H9 (cell line): ENCODE measurements at regions not wholly inside any gene's neighbourhood (a gene's known extent, or its start where the extent isn't known, plus 50 kb on each side); places are given as distances from the start of the nearest gene placed in this dataset.

Experiments
- DNase-seq: peaks from one replicate; pipeline ENCODE4 v3.0.0-alpha.2; 2017
- H2AFZ ChIP-seq: one replicate; pipeline ENCODE4 v1.6.1; 2013; ENCODE audit warnings: mild to moderate bottlenecking, low read length, control low read depth, moderate library complexity
- H2AK5ac ChIP-seq: 2 replicates; pipeline ENCODE4 v1.6.1; 2013; ENCODE audit warnings: low read length, control low read depth, mixed read lengths; ENCODE audit not compliant: insufficient read length
- H2BK120ac ChIP-seq: one replicate; pipeline ENCODE4 v1.6.1; 2013; ENCODE audit warnings: low read depth, mild to moderate bottlenecking, low read length, control low read depth, inconsistent platforms; ENCODE audit not compliant: poor library complexity, severe bottlenecking
- H2BK12ac ChIP-seq: 2 replicates; pipeline ENCODE4 v1.6.1; 2013; ENCODE audit warnings: low read length, control low read depth, mixed read lengths, low read depth; ENCODE audit not compliant: insufficient read length
- H2BK15ac ChIP-seq: 2 replicates; pipeline ENCODE4 v1.6.1; 2013; ENCODE audit warnings: low read depth, low read length, control low read depth
- H2BK20ac ChIP-seq: one replicate; pipeline ENCODE4 v1.6.1; 2013; ENCODE audit warnings: low read depth, mild to moderate bottlenecking, low read length, control low read depth, inconsistent platforms; ENCODE audit not compliant: poor library complexity, severe bottlenecking
- H2BK5ac ChIP-seq: 2 replicates; pipeline ENCODE4 v1.6.1; 2013; ENCODE audit warnings: low read length, control low read depth, mixed read lengths; ENCODE audit not compliant: insufficient read length
- H3K14ac ChIP-seq: 2 replicates; pipeline ENCODE4 v1.6.1; 2013; ENCODE audit warnings: low read length, control low read depth; ENCODE audit not compliant: insufficient read depth
- H3K18ac ChIP-seq: 2 replicates; pipeline ENCODE4 v1.6.1; 2013; ENCODE audit warnings: low read depth, mild to moderate bottlenecking, mixed read lengths, low read length, control low read depth; ENCODE audit not compliant: insufficient read length
- H3K23ac ChIP-seq: 2 replicates; pipeline ENCODE4 v1.6.1; 2013; ENCODE audit warnings: low read length, control low read depth, mixed read lengths, low read depth; ENCODE audit not compliant: insufficient read length
- H3K23me2 ChIP-seq: 2 replicates; pipeline ENCODE4 v1.6.1; 2013; ENCODE audit warnings: low read depth, mild to moderate bottlenecking, mixed read lengths, low read length, control low read depth; ENCODE audit not compliant: insufficient read length, poor library complexity, severe bottlenecking
- H3K27ac ChIP-seq: 2 replicates; pipeline ENCODE4 v1.5.1; 2013; ENCODE audit warnings: low read length, control low read depth, mixed read lengths, low read depth; ENCODE audit not compliant: insufficient read length
- H3K27me3 ChIP-seq: 2 replicates; pipeline ENCODE4 v1.6.1; 2013; ENCODE audit warnings: low read length, control low read depth, inconsistent platforms; ENCODE audit not compliant: insufficient read depth
- H3K4ac ChIP-seq: 2 replicates; pipeline ENCODE4 v1.6.1; 2013; ENCODE audit warnings: low read depth, mild to moderate bottlenecking, control low read depth, inconsistent platforms, low read length, moderate library complexity
- H3K4me1 ChIP-seq: 2 replicates; pipeline ENCODE4 v1.6.1; 2013; ENCODE audit warnings: low read length, control low read depth, inconsistent platforms; ENCODE audit not compliant: insufficient read depth
- H3K4me2 ChIP-seq: 2 replicates; pipeline ENCODE4 v1.6.1; 2013; ENCODE audit warnings: low read length, control low read depth, mixed read lengths; ENCODE audit not compliant: insufficient read length, insufficient read depth
- H3K56ac ChIP-seq: 2 replicates; pipeline ENCODE4 v1.6.1; 2013; ENCODE audit warnings: low read depth, mild to moderate bottlenecking, mixed read lengths, low read length, control low read depth; ENCODE audit not compliant: insufficient read length
- H3K79me1 ChIP-seq: 2 replicates; pipeline ENCODE4 v1.6.1; 2013; ENCODE audit warnings: low read depth, mild to moderate bottlenecking, moderate library complexity, low read length, control low read depth, inconsistent platforms; ENCODE audit not compliant: insufficient read depth, poor library complexity, severe bottlenecking
- H3K79me2 ChIP-seq: 2 replicates; pipeline ENCODE4 v1.6.1; 2013; ENCODE audit warnings: low read length, control low read depth, inconsistent platforms; ENCODE audit not compliant: insufficient read depth
- H3K9ac ChIP-seq: 2 replicates; pipeline ENCODE4 v1.6.1; 2013; ENCODE audit warnings: low read length, control low read depth, mixed read lengths; ENCODE audit not compliant: insufficient read length; ENCODE audit errors: extremely low read depth
- H3K9me3 ChIP-seq: one replicate; pipeline ENCODE4 v1.6.1; 2013; ENCODE audit warnings: low read depth, low read length, inconsistent platforms; ENCODE audit not compliant: control insufficient read depth
- H3T11ph ChIP-seq: one replicate; pipeline ENCODE4 v1.6.1; 2013; ENCODE audit warnings: mild to moderate bottlenecking, low read length, control low read depth, inconsistent platforms
- H4K20me1 ChIP-seq: one replicate; pipeline ENCODE4 v1.6.1; 2013; ENCODE audit not compliant: control insufficient read depth, insufficient read length, insufficient read depth
- H4K5ac ChIP-seq: 2 replicates; pipeline ENCODE4 v1.6.1; 2013; ENCODE audit warnings: low read depth, mild to moderate bottlenecking, mixed read lengths, low read length, control low read depth; ENCODE audit not compliant: insufficient read length
- H4K8ac ChIP-seq: replicated peaks from 2 replicates; pipeline ENCODE4 v1.6.1; 2013; ENCODE audit warnings: low read length, control low read depth, mixed read lengths, low read depth; ENCODE audit not compliant: insufficient read length
- H4K91ac ChIP-seq: 2 replicates; pipeline ENCODE4 v1.6.1; 2013; ENCODE audit warnings: low read depth, mild to moderate bottlenecking, moderate library complexity, mixed read lengths, low read length, control low read depth; ENCODE audit not compliant: insufficient read length
- H3K27ac Mint-ChIP-seq, 3 experiments: 2 replicates in 2 of 3; 3 replicates in 1 of 3; pipeline ENCODE4 v1.8.0; 2020 to 2021; ENCODE audit warnings: mixed read lengths in 3 of 3, mild to moderate bottlenecking in 1 of 3, moderate library complexity in 1 of 3
- H3K27me3 Mint-ChIP-seq: 2 replicates; pipeline ENCODE4 v1.8.0; 2021; ENCODE audit warnings: low read depth, mild to moderate bottlenecking, moderate library complexity, mixed read lengths
- H3K36me3 Mint-ChIP-seq, 3 experiments: 2 replicates in 2 of 3; 3 replicates in 1 of 3; pipeline ENCODE4 v1.8.0; 2020 to 2021; ENCODE audit warnings: low read depth in 3 of 3, mixed read lengths in 3 of 3; ENCODE audit not compliant: insufficient read depth in 1 of 3
- H3K4me1 Mint-ChIP-seq, 2 experiments: 2 replicates each; pipeline ENCODE4 v1.8.0; 2020; ENCODE audit warnings: mixed read lengths in 2 of 2
- H3K4me3 Mint-ChIP-seq, 2 experiments: 2 replicates in 1 of 2; 3 replicates in 1 of 2; pipeline ENCODE4 v1.8.0; 2020 to 2021; ENCODE audit warnings: mild to moderate bottlenecking in 2 of 2, mixed read lengths in 2 of 2, moderate library complexity in 1 of 2
- H3K9me3 Mint-ChIP-seq, 2 experiments: 2 replicates in 1 of 2; 3 replicates in 1 of 2; pipeline ENCODE4 v1.8.0; 2020; ENCODE audit warnings: mild to moderate bottlenecking in 2 of 2, mixed read lengths in 2 of 2, moderate library complexity in 1 of 2
- CTCF ChIP-seq: fragments of 200-600 bp; sonication (generic); conservative IDR thresholded peaks from 3 replicates; pipeline ENCODE4 v1.8.0; 2021; ENCODE audit warnings: antibody characterized with exemption, mild to moderate bottlenecking
- WGBS: extraction: QIAGEN DNeasy Blood & Tissue Kit; methylation state at CpG from one replicate; pipeline ENCODE4 v1.1.7; 2013; ENCODE audit warnings: missing lambda C conversion rate, low lambda C conversion rate, mixed read lengths; ENCODE audit not compliant: insufficient read length; ENCODE audit errors: extremely low coverage; 5-methylcytosine and 5-hydroxymethylcytosine counted together

- Histone ChIP-seq H4K5ac (no peak overlapping the region), H2AK5ac (no peak overlapping the region), H3K23ac (no peak overlapping the region), H3K9ac (no peak overlapping the region), H2BK15ac (no peak overlapping the region), H2BK5ac (no peak overlapping the region), H3K18ac (no peak overlapping the region), H3K27me3 (no peaks in the 10 kb centered on the region), H3K79me2 (no peaks in the 10 kb centered on the region), H4K91ac (no peak overlapping the region), H3K56ac (no peak overlapping the region), H4K8ac (no peak overlapping the region), H3T11ph (no peak overlapping the region), H3K4ac (no peak overlapping the region), H2BK12ac (no peak overlapping the region), H2BK20ac (no peak overlapping the region), H3K14ac (no peak overlapping the region), H3K27ac (no peak overlapping the region), H3K23me2 (no peaks in the 10 kb centered on the region), H4K20me1 (no peaks in the 10 kb centered on the region), H2AFZ (no peak overlapping the region), H3K4me2 (peak overlapping the region; percentile 9), H3K79me1 (no peaks in the 10 kb centered on the region), H3K9me3 (no peaks in the 10 kb centered on the region), H2BK120ac (no peak overlapping the region), H3K4me1 (peaks cover 7% of the 10 kb centered on the region; the same call in 1 of the 2 replicates)
- Mint-ChIP-seq H3K27ac (peak overlapping the region in 2 of 3 experiments; percentile 8 to 88; a peak in 3 of 7 replicates), H3K27me3 (no peaks in the 10 kb centered on the region; the same call in 1 of the 2 replicates), H3K4me1 (peaks cover 44 to 45% of the 10 kb centered on the region in 2 experiments), H3K9me3 (no peaks in the 10 kb centered on the region; a peak in 2 of 5 replicates), H3K36me3 (no peaks in the 10 kb centered on the region; a peak in 1 of 7 replicates), H3K4me3 (peak overlapping the region in 1 of 2 experiments; percentile 45; a peak in 1 of 5 replicates)
- no CpG with 5 or more reads among the region's 2 CpGs for WGBS
- DNase-seq: peak; percentile 37
- no peak for TF ChIP-seq CTCF
These were observed 52.4 kb downstream of the NAV1 start for GRCh38 chr1:201591348-201591747.
